H54 (cell line): ENCODE measurements at regions not wholly inside any gene's neighbourhood (a gene's known extent, or its start where the extent isn't known, plus 50 kb on each side); places are given as distances from the start of the nearest gene placed in this dataset.

ENCODE experiments used
- DNase-seq: peaks from one replicate; pipeline ENCODE4 v3.0.0; 2011; ENCODE audit warnings: low spot score, mixed read lengths; ENCODE audit not compliant: insufficient read length
- FAIRE-seq: peaks from 3 replicates; lab custom pipeline; 2011; peaks lifted over from hg19 to GRCh38; lab: Jason Lieb, UNC
- POLR2A ChIP-seq: IDR thresholded peaks from 2 replicates; pipeline ENCODE4 v1.6.1; 2011; ENCODE audit warnings: low read depth, mild to moderate bottlenecking, low read length

- DNase-seq (no peak), FAIRE-seq (no peak)
- TF ChIP-seq POLR2A: no peak
Observed at GRCh38 chr6:71698702-71699101, 187.6 kb upstream of the RIMS1 start.

- no peak for FAIRE-seq
Observed at GRCh38 chr6:71706523-71706922, 179.8 kb upstream of the RIMS1 start.

GRCh38 chr6:71707059-71707458 lies 179.3 kb upstream of the RIMS1 start:
- DNase-seq: no peak
- no peak for FAIRE-seq
- no peak for TF ChIP-seq POLR2A

More at GRCh38 chr6:71706523-71706922, 179.8 kb upstream of the RIMS1 start:
- no peak for TF ChIP-seq POLR2A
- no peak for DNase-seq

- FAIRE-seq: no peak
Observed at GRCh38 chr6:71720705-71721104, 165.6 kb upstream of the RIMS1 start.

GRCh38 chr6:71721642-71722041 lies 164.7 kb upstream of the RIMS1 start:
- no peak for DNase-seq
- no peak for FAIRE-seq
- TF ChIP-seq POLR2A: no peak

More at GRCh38 chr6:71720705-71721104, 165.6 kb upstream of the RIMS1 start:
- TF ChIP-seq POLR2A: no peak
- DNase-seq: no peak

- no peak for FAIRE-seq
- TF ChIP-seq POLR2A: no peak
- no peak for DNase-seq
Observed at GRCh38 chr6:71722736-71723135, 163.6 kb upstream of the RIMS1 start.

- no peak for TF ChIP-seq POLR2A
- DNase-seq (no peak), FAIRE-seq (no peak)
Observed at GRCh38 chr6:71724456-71725125, 161.8 kb upstream of the RIMS1 start.

- DNase-seq (no peak), FAIRE-seq (no peak)
- no peak for TF ChIP-seq POLR2A
Observed at GRCh38 chr6:71725126-71725470, 161.3 kb upstream of the RIMS1 start.

GRCh38 chr6:71726121-71726520 lies 160.2 kb upstream of the RIMS1 start:
- FAIRE-seq: no peak
- no peak for TF ChIP-seq POLR2A
- DNase-seq: no peak

- no peak for TF ChIP-seq POLR2A
- DNase-seq (no peak), FAIRE-seq (no peak)
Observed at GRCh38 chr6:71727632-71728294, 158.6 kb upstream of the RIMS1 start.

GRCh38 chr6:71730284-71730683 lies 156.1 kb upstream of the RIMS1 start:
- FAIRE-seq (no peak), DNase-seq (no peak)

GRCh38 chr6:71733970-71734899 lies 152.1 kb upstream of the RIMS1 start:
- DNase-seq (no peak), FAIRE-seq (no peak)
- TF ChIP-seq POLR2A: no peak

More at GRCh38 chr6:71730284-71730683, 156.1 kb upstream of the RIMS1 start:
- TF ChIP-seq POLR2A: no peak

- no peak for FAIRE-seq
- DNase-seq: no peak
- TF ChIP-seq POLR2A: no peak
Observed at GRCh38 chr6:71737953-71738352, 148.4 kb upstream of the RIMS1 start.

- DNase-seq: no peak
- FAIRE-seq: no peak
- TF ChIP-seq POLR2A: no peak
Observed at GRCh38 chr6:71745525-71745924, 140.8 kb upstream of the RIMS1 start.
